SK-N-SH treated with all-trans-retinoic acid at 6 μM for 48 hours (cell line): ENCODE measurements at regions not wholly inside any gene's neighbourhood (a gene's known extent, or its start where the extent isn't known, plus 50 kb on each side); places are given as distances from the start of the nearest gene placed in this dataset.

Source experiments
- ATAC-seq: fragments of 200-7000 bp; cut with Tn5 transposase; 3 replicates; pipeline ENCODE4 v1.9.1; 2020; ENCODE audit warnings: mild to moderate bottlenecking, moderate library complexity
- BACH2 ChIP-seq: fragments of 250-450 bp; sonication (Bioruptor Pico); IDR thresholded peaks from 2 replicates; pipeline ENCODE4 v1.9.0; 2021; ENCODE audit warnings: mild to moderate bottlenecking, borderline replicate concordance
- CSDC2 ChIP-seq: fragments of 250-450 bp; sonication (Bioruptor Pico); IDR thresholded peaks from 2 replicates; pipeline ENCODE4 v1.5.0; 2020; ENCODE audit warnings: mild to moderate bottlenecking, moderate library complexity
- ESRRG ChIP-seq: fragments of 250-450 bp; sonication (Bioruptor Pico); IDR thresholded peaks from 2 replicates; pipeline ENCODE4 v1.6.1; 2021; ENCODE audit warnings: mild to moderate bottlenecking
- GLIS3 ChIP-seq: fragments of 250-450 bp; sonication (Bioruptor Pico); IDR thresholded peaks from 2 replicates; pipeline ENCODE4 v1.5.0; 2020; ENCODE audit warnings: mild to moderate bottlenecking, moderate library complexity
- OSR1 ChIP-seq: fragments of 250-450 bp; sonication (Bioruptor Pico); IDR thresholded peaks from 2 replicates; pipeline ENCODE4 v1.8.0; 2022; ENCODE audit warnings: moderate library complexity, mild to moderate bottlenecking, inconsistent platforms
- SNAI2 ChIP-seq: fragments of 250-450 bp; sonication (Bioruptor Pico); IDR thresholded peaks from 2 replicates; pipeline ENCODE4 v1.5.0; 2020; ENCODE audit warnings: mild to moderate bottlenecking, moderate library complexity
- TCF4 ChIP-seq: fragments of 250-450 bp; sonication (Bioruptor Pico); IDR thresholded peaks from 2 replicates; pipeline ENCODE4 v1.8.0; 2021; ENCODE audit warnings: mild to moderate bottlenecking, moderate library complexity, borderline replicate concordance
- ZC3H10 ChIP-seq: fragments of 250-450 bp; sonication (Bioruptor Pico); IDR thresholded peaks from 2 replicates; pipeline ENCODE4 v1.5.1; 2021; ENCODE audit warnings: mild to moderate bottlenecking, moderate library complexity
- ZFP30 ChIP-seq: fragments of 450-650 bp; formaldehyde crosslinking; IDR thresholded peaks from 2 replicates; pipeline ENCODE4 v1.5.0; 2022; ENCODE audit warnings: mild to moderate bottlenecking, moderate library complexity
- ZNF565 ChIP-seq: fragments of 450-650 bp; formaldehyde crosslinking; conservative IDR thresholded peaks from 2 replicates; pipeline ENCODE4 v1.5.0; 2020; ENCODE audit warnings: low read depth, mild to moderate bottlenecking, moderate library complexity
- ZNF70 ChIP-seq: fragments of 450-650 bp; formaldehyde crosslinking; IDR thresholded peaks from 2 replicates; pipeline ENCODE4 v1.5.0; 2020; ENCODE audit warnings: mild to moderate bottlenecking, moderate library complexity
- ZNF8 ChIP-seq: fragments of 450-650 bp; formaldehyde crosslinking; IDR thresholded peaks from 2 replicates; pipeline ENCODE4 v1.5.0; 2020; ENCODE audit warnings: mild to moderate bottlenecking, moderate library complexity
- TF ChIP-seq, protein P1 (sequence below): fragments of 250-450 bp; sonication (Bioruptor Pico); IDR thresholded peaks from 2 replicates; pipeline ENCODE4 v1.8.0; 2021; ENCODE audit warnings: low read depth, mild to moderate bottlenecking, moderate library complexity, borderline replicate concordance
- TF ChIP-seq, protein P2 (sequence below): fragments of 250-450 bp; sonication (Bioruptor Pico); IDR thresholded peaks from 2 replicates; pipeline ENCODE4 v1.5.0; 2020; ENCODE audit warnings: mild to moderate bottlenecking, moderate library complexity
- TF ChIP-seq, protein P3 (sequence below): fragments of 250-450 bp; sonication (Bioruptor Pico); IDR thresholded peaks from 2 replicates; pipeline ENCODE4 v1.5.1; 2021; ENCODE audit warnings: mild to moderate bottlenecking, moderate library complexity
- TF ChIP-seq, protein P4 (sequence below): fragments of 250-450 bp; sonication (Bioruptor Pico); IDR thresholded peaks from 2 replicates; pipeline ENCODE4 v1.5.1; 2020; ENCODE audit warnings: low read depth, mild to moderate bottlenecking, moderate library complexity

- TF ChIP-seq ESRRG (CRISPR knock-in tag) (no peak), ZC3H10 (no peak), OSR1 (CRISPR knock-in tag) (no peak)
Measured at GRCh38 chr5:143516249-143516648, 112.8 kb upstream of the NR3C1 start (continued).

- ATAC-seq = peak; percentile 82
Measured at GRCh38 chr5:143515829-143516228, 112.3 kb upstream of the NR3C1 start.

DNA sequence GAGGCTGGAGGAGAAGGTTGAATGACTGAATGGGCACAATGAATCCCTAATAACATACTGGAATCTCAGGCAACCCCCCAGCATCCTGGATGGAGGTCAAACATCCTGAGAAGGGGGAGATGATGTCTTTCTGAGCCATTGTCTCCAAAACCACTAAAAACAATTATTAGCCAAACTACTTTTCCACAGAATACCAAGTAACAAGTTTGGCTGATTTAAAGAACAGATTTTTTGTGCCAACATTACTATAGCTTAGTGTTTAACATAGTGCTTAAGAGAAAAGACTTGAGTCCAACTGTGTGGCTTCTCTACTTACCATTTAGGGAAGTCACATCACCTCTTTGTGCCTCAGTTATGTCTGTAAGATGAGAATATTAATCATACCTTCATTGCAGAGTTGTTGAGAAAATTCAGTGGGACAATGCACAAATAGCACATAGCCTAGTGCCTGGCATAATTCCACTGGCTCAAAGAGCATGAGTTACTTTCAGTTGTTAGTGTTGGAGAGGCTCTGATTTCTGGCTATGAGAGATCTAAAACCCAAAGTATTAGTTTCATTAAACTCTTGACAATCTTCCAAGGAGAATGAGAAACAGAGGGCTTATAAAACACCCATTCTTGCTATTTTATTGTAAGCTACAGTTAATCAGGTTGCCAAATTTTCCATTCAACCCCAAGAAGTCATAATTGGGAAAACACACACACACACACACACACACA lies 111.3 kb upstream of the NR3C1 start:
- peak; percentile 62 for ATAC-seq

More at GRCh38 chr5:143515829-143516228, 112.3 kb upstream of the NR3C1 start:
- TF ChIP-seq BACH2 (no peak), ZC3H10 (no peak), ZFP30 (CRISPR knock-in tag) (no peak), GLIS3 (no peak), TCF4 (CRISPR knock-in tag) (no peak)
- TF ChIP-seq, protein P1, sequence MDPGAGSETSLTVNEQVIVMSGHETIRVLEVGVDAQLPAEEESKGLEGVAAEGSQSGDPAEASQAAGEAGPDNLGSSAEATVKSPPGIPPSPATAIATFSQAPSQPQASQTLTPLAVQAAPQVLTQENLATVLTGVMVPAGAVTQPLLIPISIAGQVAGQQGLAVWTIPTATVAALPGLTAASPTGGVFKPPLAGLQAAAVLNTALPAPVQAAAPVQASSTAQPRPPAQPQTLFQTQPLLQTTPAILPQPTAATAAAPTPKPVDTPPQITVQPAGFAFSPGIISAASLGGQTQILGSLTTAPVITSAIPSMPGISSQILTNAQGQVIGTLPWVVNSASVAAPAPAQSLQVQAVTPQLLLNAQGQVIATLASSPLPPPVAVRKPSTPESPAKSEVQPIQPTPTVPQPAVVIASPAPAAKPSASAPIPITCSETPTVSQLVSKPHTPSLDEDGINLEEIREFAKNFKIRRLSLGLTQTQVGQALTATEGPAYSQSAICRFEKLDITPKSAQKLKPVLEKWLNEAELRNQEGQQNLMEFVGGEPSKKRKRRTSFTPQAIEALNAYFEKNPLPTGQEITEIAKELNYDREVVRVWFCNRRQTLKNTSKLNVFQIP = no peak
- TF ChIP-seq, protein P2, sequence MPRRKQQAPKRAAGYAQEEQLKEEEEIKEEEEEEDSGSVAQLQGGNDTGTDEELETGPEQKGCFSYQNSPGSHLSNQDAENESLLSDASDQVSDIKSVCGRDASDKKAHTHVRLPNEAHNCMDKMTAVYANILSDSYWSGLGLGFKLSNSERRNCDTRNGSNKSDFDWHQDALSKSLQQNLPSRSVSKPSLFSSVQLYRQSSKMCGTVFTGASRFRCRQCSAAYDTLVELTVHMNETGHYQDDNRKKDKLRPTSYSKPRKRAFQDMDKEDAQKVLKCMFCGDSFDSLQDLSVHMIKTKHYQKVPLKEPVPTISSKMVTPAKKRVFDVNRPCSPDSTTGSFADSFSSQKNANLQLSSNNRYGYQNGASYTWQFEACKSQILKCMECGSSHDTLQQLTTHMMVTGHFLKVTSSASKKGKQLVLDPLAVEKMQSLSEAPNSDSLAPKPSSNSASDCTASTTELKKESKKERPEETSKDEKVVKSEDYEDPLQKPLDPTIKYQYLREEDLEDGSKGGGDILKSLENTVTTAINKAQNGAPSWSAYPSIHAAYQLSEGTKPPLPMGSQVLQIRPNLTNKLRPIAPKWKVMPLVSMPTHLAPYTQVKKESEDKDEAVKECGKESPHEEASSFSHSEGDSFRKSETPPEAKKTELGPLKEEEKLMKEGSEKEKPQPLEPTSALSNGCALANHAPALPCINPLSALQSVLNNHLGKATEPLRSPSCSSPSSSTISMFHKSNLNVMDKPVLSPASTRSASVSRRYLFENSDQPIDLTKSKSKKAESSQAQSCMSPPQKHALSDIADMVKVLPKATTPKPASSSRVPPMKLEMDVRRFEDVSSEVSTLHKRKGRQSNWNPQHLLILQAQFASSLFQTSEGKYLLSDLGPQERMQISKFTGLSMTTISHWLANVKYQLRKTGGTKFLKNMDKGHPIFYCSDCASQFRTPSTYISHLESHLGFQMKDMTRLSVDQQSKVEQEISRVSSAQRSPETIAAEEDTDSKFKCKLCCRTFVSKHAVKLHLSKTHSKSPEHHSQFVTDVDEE = no peak

GRCh38 chr5:143513720-143514119 lies 110.2 kb upstream of the NR3C1 start:
- TF ChIP-seq, protein P3, sequence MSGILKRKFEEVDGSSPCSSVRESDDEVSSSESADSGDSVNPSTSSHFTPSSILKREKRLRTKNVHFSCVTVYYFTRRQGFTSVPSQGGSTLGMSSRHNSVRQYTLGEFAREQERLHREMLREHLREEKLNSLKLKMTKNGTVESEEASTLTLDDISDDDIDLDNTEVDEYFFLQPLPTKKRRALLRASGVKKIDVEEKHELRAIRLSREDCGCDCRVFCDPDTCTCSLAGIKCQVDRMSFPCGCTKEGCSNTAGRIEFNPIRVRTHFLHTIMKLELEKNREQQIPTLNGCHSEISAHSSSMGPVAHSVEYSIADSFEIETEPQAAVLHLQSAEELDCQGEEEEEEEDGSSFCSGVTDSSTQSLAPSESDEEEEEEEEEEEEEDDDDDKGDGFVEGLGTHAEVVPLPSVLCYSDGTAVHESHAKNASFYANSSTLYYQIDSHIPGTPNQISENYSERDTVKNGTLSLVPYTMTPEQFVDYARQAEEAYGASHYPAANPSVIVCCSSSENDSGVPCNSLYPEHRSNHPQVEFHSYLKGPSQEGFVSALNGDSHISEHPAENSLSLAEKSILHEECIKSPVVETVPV = no peak
- TF ChIP-seq BACH2 = no peak
- TF ChIP-seq OSR1 (CRISPR knock-in tag) = no peak
- TF ChIP-seq, protein P2 = no peak
- no peak for TF ChIP-seq ZFP30 (CRISPR knock-in tag)
- TF ChIP-seq, protein P4, sequence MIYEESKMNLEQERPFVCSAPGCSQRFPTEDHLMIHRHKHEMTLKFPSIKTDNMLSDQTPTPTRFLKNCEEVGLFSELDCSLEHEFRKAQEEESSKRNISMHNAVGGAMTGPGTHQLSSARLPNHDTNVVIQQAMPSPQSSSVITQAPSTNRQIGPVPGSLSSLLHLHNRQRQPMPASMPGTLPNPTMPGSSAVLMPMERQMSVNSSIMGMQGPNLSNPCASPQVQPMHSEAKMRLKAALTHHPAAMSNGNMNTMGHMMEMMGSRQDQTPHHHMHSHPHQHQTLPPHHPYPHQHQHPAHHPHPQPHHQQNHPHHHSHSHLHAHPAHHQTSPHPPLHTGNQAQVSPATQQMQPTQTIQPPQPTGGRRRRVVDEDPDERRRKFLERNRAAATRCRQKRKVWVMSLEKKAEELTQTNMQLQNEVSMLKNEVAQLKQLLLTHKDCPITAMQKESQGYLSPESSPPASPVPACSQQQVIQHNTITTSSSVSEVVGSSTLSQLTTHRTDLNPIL (CRISPR knock-in tag) = no peak
- no peak for TF ChIP-seq ZC3H10
- TF ChIP-seq ZNF8 (CRISPR knock-in tag) = no peak
- no peak for TF ChIP-seq ZNF70 (CRISPR knock-in tag)
- no peak for TF ChIP-seq SNAI2
- TF ChIP-seq, protein P1 = no peak
- no peak for TF ChIP-seq CSDC2 (CRISPR knock-in tag)

More for the DNA sequence above, 111.3 kb upstream of the NR3C1 start:
- TF ChIP-seq ZNF565 = no peak

More at GRCh38 chr5:143513720-143514119, 110.2 kb upstream of the NR3C1 start:
- no peak for ATAC-seq
